ENCODE measurements at regions not wholly inside any gene's neighbourhood (a gene's known extent, or its start where the extent isn't known, plus 50 kb on each side); places are given as distances from the start of the nearest gene placed in this dataset.

DNA sequence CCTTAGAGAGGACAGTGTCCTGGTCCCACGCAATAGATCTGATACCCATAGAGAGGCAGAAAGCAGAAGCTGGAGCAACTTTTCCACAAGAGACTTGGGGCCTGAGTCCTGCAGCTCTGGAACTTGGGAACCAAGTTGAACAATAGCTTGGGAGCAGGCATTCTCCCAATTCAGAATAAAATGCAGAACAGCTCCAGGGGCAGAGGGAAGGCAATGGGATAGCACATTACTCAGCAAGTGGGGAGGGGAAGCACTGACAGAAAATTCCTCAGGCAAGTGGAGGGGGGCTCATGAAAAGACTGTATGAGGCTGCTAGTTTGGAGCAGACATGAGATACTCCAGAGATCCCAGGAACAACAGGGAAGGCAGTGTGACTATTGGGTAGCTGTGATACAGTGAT lies 513.6 kb downstream of the HINT1 start:
- TF ChIP-seq, protein P1, sequence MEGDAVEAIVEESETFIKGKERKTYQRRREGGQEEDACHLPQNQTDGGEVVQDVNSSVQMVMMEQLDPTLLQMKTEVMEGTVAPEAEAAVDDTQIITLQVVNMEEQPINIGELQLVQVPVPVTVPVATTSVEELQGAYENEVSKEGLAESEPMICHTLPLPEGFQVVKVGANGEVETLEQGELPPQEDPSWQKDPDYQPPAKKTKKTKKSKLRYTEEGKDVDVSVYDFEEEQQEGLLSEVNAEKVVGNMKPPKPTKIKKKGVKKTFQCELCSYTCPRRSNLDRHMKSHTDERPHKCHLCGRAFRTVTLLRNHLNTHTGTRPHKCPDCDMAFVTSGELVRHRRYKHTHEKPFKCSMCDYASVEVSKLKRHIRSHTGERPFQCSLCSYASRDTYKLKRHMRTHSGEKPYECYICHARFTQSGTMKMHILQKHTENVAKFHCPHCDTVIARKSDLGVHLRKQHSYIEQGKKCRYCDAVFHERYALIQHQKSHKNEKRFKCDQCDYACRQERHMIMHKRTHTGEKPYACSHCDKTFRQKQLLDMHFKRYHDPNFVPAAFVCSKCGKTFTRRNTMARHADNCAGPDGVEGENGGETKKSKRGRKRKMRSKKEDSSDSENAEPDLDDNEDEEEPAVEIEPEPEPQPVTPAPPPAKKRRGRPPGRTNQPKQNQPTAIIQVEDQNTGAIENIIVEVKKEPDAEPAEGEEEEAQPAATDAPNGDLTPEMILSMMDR (IDR thresholded peaks at IDR 0.05): no peak
- TF ChIP-seq POLR2A (IDR thresholded peaks at IDR 0.05): no peak

Measured in right lobe of liver (tissue), 4 donors.